B cell (primary cell): ENCODE measurements at regions not wholly inside any gene's neighbourhood (a gene's known extent, or its start where the extent isn't known, plus 50 kb on each side); places are given as distances from the start of the nearest gene placed in this dataset.
"Not testable (repeated sequence)": the region's sequence is repeated elsewhere in the genome, so short reads cannot be mapped to it uniquely, and the experiment has no call there.

ENCODE experiments used
- ATAC-seq: fragments of 200-7000 bp; cut with Tn5 transposase; one replicate; pipeline ENCODE4 v1.10.0; 2021; ENCODE audit warnings: low read depth, mild to moderate bottlenecking, moderate number of reproducible peaks, moderate library complexity
- CTCF ChIA-PET: fragments of 350-600 bp; sonication (Branson Sonifier 250); formaldehyde crosslinking; loops from one replicate; lab custom pipeline; 2021; ENCODE audit warnings: antibody characterized with exemption, inconsistent platforms; lab: Charles Lee
- POLR2A ChIA-PET: fragments of 350-600 bp; sonication (Branson Sonifier 250); formaldehyde crosslinking; loops from one replicate; lab custom pipeline; 2021; ENCODE audit warnings: antibody characterized with exemption; lab: Charles Lee
- DNase-seq: peaks from one replicate; pipeline ENCODE4 v3.0.0; 2013
- H2AFZ ChIP-seq: 2 replicates; pipeline ENCODE4 v1.6.1; 2012; ENCODE audit warnings: mild to moderate bottlenecking, low read depth, low read length; ENCODE audit not compliant: insufficient read depth, poor library complexity, severe bottlenecking
- H3K27ac ChIP-seq, 2 donors: 1 replicate in 1 of 2; 2 replicates in 1 of 2; pipeline ENCODE4 v1.5.1; 2012 to 2013; ENCODE audit warnings: low read length in 2 of 2, mild to moderate bottlenecking in 2 of 2, moderate library complexity in 1 of 2
- H3K27me3 ChIP-seq, 4 experiments: fragments of 200-600 bp in 1 of 4; sonication (generic) in 1 of 4; replicated peaks in 1 of 4; 1 replicate in 2 of 4; 2 replicates in 2 of 4; pipeline versions ENCODE4 v1.6.1 to v1.7.0; 2013 to 2016; ENCODE audit warnings: low read length in 3 of 4, mild to moderate bottlenecking in 2 of 4, mixed read lengths in 1 of 4, moderate library complexity in 1 of 4; ENCODE audit not compliant: insufficient read depth in 4 of 4, control insufficient read depth in 3 of 4; ENCODE audit errors: control extremely low read depth in 1 of 4
- H3K36me3 ChIP-seq, 2 experiments: replicated peaks in 1 of 2; 1 replicate in 1 of 2; 2 replicates in 1 of 2; pipeline versions ENCODE4 v1.6.1 to v1.7.1; 2013; ENCODE audit warnings: low read length in 1 of 2; ENCODE audit not compliant: insufficient read depth in 2 of 2, control insufficient read depth in 1 of 2; ENCODE audit errors: control extremely low read depth in 1 of 2, extremely low read depth in 1 of 2
- H3K4me1 ChIP-seq, 2 donors: fragments of 200-600 bp in 1 of 2; sonication (generic) in 1 of 2; 1 replicate in 1 of 2; 2 replicates in 1 of 2; pipeline versions ENCODE4 v1.5.1 to v1.6.1; 2013 to 2017; ENCODE audit warnings: low read length in 2 of 2; ENCODE audit not compliant: control insufficient read depth in 2 of 2, insufficient read depth in 2 of 2
- H3K4me2 ChIP-seq: replicated peaks from 2 replicates; pipeline ENCODE3; 2012; ENCODE audit warnings: mild to moderate bottlenecking, low read depth, low read length; ENCODE audit not compliant: poor library complexity, severe bottlenecking
- H3K4me3 ChIP-seq, 5 experiments: fragments of 200-600 bp in 1 of 5; sonication (generic) in 1 of 5; 1 replicate in 3 of 5; 2 replicates in 2 of 5; pipeline versions ENCODE4 v1.5.1 to v1.7.0; 2011 to 2016; ENCODE audit warnings: low read length in 4 of 5, mild to moderate bottlenecking in 4 of 5, low read depth in 2 of 5, control low read depth in 1 of 5, moderate library complexity in 1 of 5; ENCODE audit not compliant: insufficient read depth in 1 of 5; ENCODE audit errors: control extremely low read depth in 1 of 5, extremely low read depth in 1 of 5
- H3K79me2 ChIP-seq: fragments of 200-600 bp; sonication (generic); one replicate; pipeline ENCODE4 v1.6.0; 2016; ENCODE audit warnings: low read length; ENCODE audit not compliant: control insufficient read depth, insufficient read depth
- H3K9ac ChIP-seq: fragments of 200-600 bp; sonication (generic); 2 replicates; pipeline ENCODE4 v1.6.1; 2017; ENCODE audit warnings: mild to moderate bottlenecking, low read length, moderate library complexity
- H3K9me3 ChIP-seq, 3 donors: one replicate each; pipeline versions ENCODE4 v1.6.1 to v1.7.1; 2013; ENCODE audit warnings: low read length in 2 of 3; ENCODE audit not compliant: control insufficient read depth in 2 of 3, insufficient read depth in 1 of 3; ENCODE audit errors: control extremely low read depth in 1 of 3
- H4K20me1 ChIP-seq: 2 replicates; pipeline ENCODE4 v1.6.0; 2012; ENCODE audit warnings: mild to moderate bottlenecking, low read length; ENCODE audit not compliant: insufficient read depth, control insufficient read depth, poor library complexity, severe bottlenecking
- H3K27ac Mint-ChIP-seq: one replicate; pipeline ENCODE4 v1.8.0; 2021; ENCODE audit warnings: mixed read lengths
- H3K27me3 Mint-ChIP-seq: one replicate; pipeline ENCODE4 v1.8.0; 2021; ENCODE audit warnings: mixed read lengths
- H3K4me1 Mint-ChIP-seq: one replicate; pipeline ENCODE4 v1.8.0; 2021; ENCODE audit warnings: mixed read lengths
- H3K4me3 Mint-ChIP-seq: one replicate; pipeline ENCODE4 v1.8.0; 2021; ENCODE audit warnings: mixed read lengths
- H3K9me3 Mint-ChIP-seq: one replicate; pipeline ENCODE4 v1.8.0; 2022; ENCODE audit warnings: mixed read lengths; ENCODE audit not compliant: insufficient read depth
- EZH2 ChIP-seq: IDR thresholded peaks from 2 replicates; pipeline ENCODE4 v1.6.1; 2012; ENCODE audit warnings: borderline replicate concordance, low read depth, mild to moderate bottlenecking, moderate library complexity, low read length; ENCODE audit not compliant: insufficient read depth, poor library complexity, severe bottlenecking
- WGBS: methylation state at CpG from one replicate; pipeline ENCODE4 v1.1.5; 2013; ENCODE audit warnings: missing lambda C conversion rate; ENCODE audit not compliant: insufficient coverage; 5-methylcytosine and 5-hydroxymethylcytosine counted together
- intact Hi-C: fragments of 100-400 bp; cut with micrococcal nuclease; formaldehyde crosslinking; loops from one replicate; pipeline ENCODE4 v1.10.0; 2022
- TF ChIP-seq, protein P1 (sequence below): fragments of 200-600 bp; IDR thresholded peaks from one replicate; pipeline ENCODE4 v1.8.0; 2022; ENCODE audit warnings: antibody characterized with exemption, mild to moderate bottlenecking

GRCh38 chr5:25441810-25442209 lies 797.0 kb upstream of the CDH10 start:
- H3K36me3 ChIP-seq: no peaks in the 10 kb centered on the region
- no peak overlapping the region for H3K4me2 ChIP-seq
- H3K9me3 Mint-ChIP-seq: peaks cover 5% of the 10 kb centered on the region
- H4K20me1 ChIP-seq: no peaks in the 10 kb centered on the region
- ATAC-seq: no peak
- H3K27ac ChIP-seq: no peak overlapping the region
- no peak overlapping the region for H3K9ac ChIP-seq
- H3K4me3 Mint-ChIP-seq: no peak overlapping the region
- no peak overlapping the region for H3K4me3 ChIP-seq
- no peak overlapping the region for H3K27ac Mint-ChIP-seq
- TF ChIP-seq, protein P1, sequence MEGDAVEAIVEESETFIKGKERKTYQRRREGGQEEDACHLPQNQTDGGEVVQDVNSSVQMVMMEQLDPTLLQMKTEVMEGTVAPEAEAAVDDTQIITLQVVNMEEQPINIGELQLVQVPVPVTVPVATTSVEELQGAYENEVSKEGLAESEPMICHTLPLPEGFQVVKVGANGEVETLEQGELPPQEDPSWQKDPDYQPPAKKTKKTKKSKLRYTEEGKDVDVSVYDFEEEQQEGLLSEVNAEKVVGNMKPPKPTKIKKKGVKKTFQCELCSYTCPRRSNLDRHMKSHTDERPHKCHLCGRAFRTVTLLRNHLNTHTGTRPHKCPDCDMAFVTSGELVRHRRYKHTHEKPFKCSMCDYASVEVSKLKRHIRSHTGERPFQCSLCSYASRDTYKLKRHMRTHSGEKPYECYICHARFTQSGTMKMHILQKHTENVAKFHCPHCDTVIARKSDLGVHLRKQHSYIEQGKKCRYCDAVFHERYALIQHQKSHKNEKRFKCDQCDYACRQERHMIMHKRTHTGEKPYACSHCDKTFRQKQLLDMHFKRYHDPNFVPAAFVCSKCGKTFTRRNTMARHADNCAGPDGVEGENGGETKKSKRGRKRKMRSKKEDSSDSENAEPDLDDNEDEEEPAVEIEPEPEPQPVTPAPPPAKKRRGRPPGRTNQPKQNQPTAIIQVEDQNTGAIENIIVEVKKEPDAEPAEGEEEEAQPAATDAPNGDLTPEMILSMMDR: no peak
- no peak for TF ChIP-seq EZH2
- no peaks in the 10 kb centered on the region for H3K9me3 ChIP-seq
- H2AFZ ChIP-seq: no peak overlapping the region
- ChIA-PET CTCF (no interaction called here), POLR2A (no interaction called here)
- no peaks in the 10 kb centered on the region for H3K4me1 Mint-ChIP-seq
- WGBS: 69% methylated on average over 2 of the region's 4 CpGs
- intact Hi-C loops: no loop called here
- no peak for DNase-seq
- H3K27me3 ChIP-seq: no peaks in the 10 kb centered on the region
- H3K4me1 ChIP-seq: no peaks in the 10 kb centered on the region
- no peaks in the 10 kb centered on the region for H3K79me2 ChIP-seq
- no peaks in the 10 kb centered on the region for H3K27me3 Mint-ChIP-seq

GRCh38 chr5:25439025-25439424 lies 794.2 kb upstream of the CDH10 start:
- intact Hi-C loops: no loop called here
- Mint-ChIP-seq H3K27me3 (no peaks in the 10 kb centered on the region), H3K27ac (no peak overlapping the region), H3K4me1 (no peaks in the 10 kb centered on the region), H3K9me3 (peaks cover 3% of the 10 kb centered on the region), H3K4me3 (no peak overlapping the region)
- no peak for DNase-seq
- H3K4me1 ChIP-seq: no peaks in the 10 kb centered on the region
- no peaks in the 10 kb centered on the region for H3K79me2 ChIP-seq
- no peaks in the 10 kb centered on the region for H3K27me3 ChIP-seq
- no peaks in the 10 kb centered on the region for H3K9me3 ChIP-seq
- H3K27ac ChIP-seq: no peak overlapping the region
- ChIA-PET CTCF (no interaction called here), POLR2A (no interaction called here)
- no peak overlapping the region for H2AFZ ChIP-seq
- no CpG with 5 or more reads among the region's 5 CpGs for WGBS
- H3K9ac ChIP-seq: no peak overlapping the region
- H3K4me2 ChIP-seq: no peak overlapping the region
- H4K20me1 ChIP-seq: no peaks in the 10 kb centered on the region
- no peaks in the 10 kb centered on the region for H3K36me3 ChIP-seq
- ATAC-seq: no peak
- H3K4me3 ChIP-seq: no peak overlapping the region
- TF ChIP-seq EZH2: no peak
- TF ChIP-seq, protein P1: no peak

DNA sequence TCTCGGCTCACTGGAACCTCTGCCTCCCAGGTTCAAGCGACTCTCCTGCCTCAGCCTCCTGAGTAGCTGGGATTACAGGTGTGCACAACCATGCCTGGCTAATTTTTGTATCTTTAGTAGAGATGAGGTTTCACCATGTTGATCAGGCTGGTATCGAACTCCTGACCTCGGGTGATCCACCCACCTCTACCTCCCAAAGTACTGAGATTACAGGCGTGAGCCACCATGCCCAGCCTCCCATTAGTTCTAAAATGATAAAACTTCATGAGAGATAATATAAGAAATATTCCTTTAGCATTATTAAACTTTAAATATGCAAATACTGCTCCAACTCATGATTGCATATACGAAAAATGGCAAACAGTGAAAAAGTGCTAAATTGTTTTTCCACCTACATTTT lies 793.6 kb upstream of the CDH10 start:
- intact Hi-C loops, H4K20me1 ChIP-seq, H3K9ac ChIP-seq, H3K27me3 ChIP-seq, H3K27me3 Mint-ChIP-seq, H3K9me3 Mint-ChIP-seq, H3K36me3 ChIP-seq, H3K9me3 ChIP-seq, H3K4me1 ChIP-seq, H3K4me3 ChIP-seq, H3K4me3 Mint-ChIP-seq, H2AFZ ChIP-seq, POLR2A ChIA-PET, H3K27ac ChIP-seq, H3K79me2 ChIP-seq, H3K4me2 ChIP-seq, H3K4me1 Mint-ChIP-seq, CTCF ChIA-PET, H3K27ac Mint-ChIP-seq, DNase-seq, ATAC-seq: not testable (repeated sequence)
- WGBS: 86% methylated on average over 1 of the region's 6 CpGs
